Transverse colon (tissue), 4 donors: ENCODE measurements at regions not wholly inside any gene's neighbourhood (a gene's known extent, or its start where the extent isn't known, plus 50 kb on each side); places are given as distances from the start of the nearest gene placed in this dataset.

Experiments used
- DNase-seq: peaks from one replicate; pipeline ENCODE4 v3.0.0-alpha.2; 2019
- H3K27ac ChIP-seq, 4 donors: fragments of 200-600 bp; sonication (generic); 2 replicates each; pipeline ENCODE4 v1.5.1; 2016 to 2018; ENCODE audit warnings: inconsistent platforms in 4 of 4
- H3K27me3 ChIP-seq: fragments of 200-600 bp; sonication (generic); 2 replicates; pipeline ENCODE4 v1.5.1; 2017; ENCODE audit warnings: inconsistent platforms
- H3K36me3 ChIP-seq, 4 donors: fragments of 200-600 bp; sonication (generic); 2 replicates each; pipeline ENCODE4 v1.5.1; 2017 to 2019; ENCODE audit warnings: inconsistent platforms in 4 of 4
- H3K4me1 ChIP-seq, 4 donors: fragments of 200-600 bp; sonication (generic); 2 replicates each; pipeline ENCODE4 v1.5.1; 2017 to 2020; ENCODE audit warnings: inconsistent platforms in 4 of 4
- H3K4me3 ChIP-seq, 4 donors: fragments of 200-600 bp; sonication (generic); 1 replicate in 1 of 4; 2 replicates in 3 of 4; pipeline versions ENCODE4 v1.5.1 to v1.6.1; 2017 to 2019; ENCODE audit warnings: inconsistent platforms in 4 of 4
- H3K9me3 ChIP-seq, 2 donors: fragments of 200-600 bp; sonication (generic); 2 replicates each; pipeline ENCODE4 v1.5.1; 2017 to 2019; ENCODE audit warnings: inconsistent platforms in 2 of 2
- CTCF ChIP-seq, 5 experiments: fragments of 200-600 bp in 3 of 5; fragments of 450-650 bp in 2 of 5; sonication (generic) in 3 of 5; IDR thresholded peaks; 1 replicate in 2 of 5; 2 replicates in 3 of 5; pipeline ENCODE4 v1.5.1; 2016 to 2017; ENCODE audit warnings: antibody characterized with exemption in 5 of 5, inconsistent platforms in 3 of 5, mild to moderate bottlenecking in 2 of 5, moderate library complexity in 1 of 5
- EP300 ChIP-seq: sonication (generic); formaldehyde crosslinking; IDR thresholded peaks from one replicate; pipeline ENCODE4 v1.6.1; 2017; ENCODE audit warnings: antibody characterized with exemption, low read depth
- POLR2A ChIP-seq: fragments of 450-650 bp; IDR thresholded peaks from one replicate; pipeline ENCODE4 v1.6.1; 2016; ENCODE audit warnings: antibody characterized with exemption, mild to moderate bottlenecking, moderate library complexity
- POLR2AphosphoS5 ChIP-seq, 3 donors: sonication (generic); formaldehyde crosslinking; IDR thresholded peaks; one replicate each; pipeline ENCODE4 v1.6.1; 2016; ENCODE audit warnings: antibody characterized with exemption in 3 of 3
- WGBS, 2 donors: methylation state at CpG; one replicate each; pipeline ENCODE4 v1.1.5; 2018; ENCODE audit warnings: low coverage in 1 of 2; 5-methylcytosine and 5-hydroxymethylcytosine counted together
- in situ Hi-C, 4 donors: fragments of 200-750 bp; cut with MboI; loops; one replicate each; pipeline versions ENCODE4 v1.15.0 to v1.15.1; 2017; ENCODE audit warnings: low sequenced_read_pairs in 3 of 4, low pct_ligation_motif_present in 1 of 4, low pct_unique_long_range_greater_than_20kb in 1 of 4
- intact Hi-C: fragments of 100-400 bp; cut with DNase I; formaldehyde crosslinking; loops from one replicate; pipeline ENCODE4 v1.15.1; 2023; ENCODE audit warnings: low total_unique reads

GRCh38 chr11:34745195-34745594 lies 124.3 kb downstream of the EHF start:
- no peaks in the 10 kb centered on the region for H3K9me3 ChIP-seq
- intact Hi-C loops = no loop called here
- no peak overlapping the region for H3K27ac ChIP-seq
- no peaks in the 10 kb centered on the region for H3K27me3 ChIP-seq
- in situ Hi-C loops = no loop called here
- H3K4me3 ChIP-seq = no peak overlapping the region
- TF ChIP-seq POLR2AphosphoS5 (IDR thresholded peaks at IDR 0.05) = no peak
- TF ChIP-seq POLR2A = no peak
- TF ChIP-seq EP300 = no peak
- no peak for TF ChIP-seq CTCF (IDR thresholded peaks at IDR 0.05)
- H3K4me1 ChIP-seq = peaks cover 0 to 16% (median 4%) of the 10 kb centered on the region in 4 donors
- H3K36me3 ChIP-seq = no peaks in the 10 kb centered on the region
- WGBS, 2 donors = 57 to 72% methylated on average over 1 to 3 of the region's 3 CpGs
- DNase-seq = no peak

GRCh38 chr11:34744511-34744910 lies 123.6 kb downstream of the EHF start:
- no peak for DNase-seq
- no peaks in the 10 kb centered on the region for H3K27me3 ChIP-seq
- no peak overlapping the region for H3K27ac ChIP-seq
- peaks cover 0 to 10% (median 2%) of the 10 kb centered on the region in 4 donors for H3K4me1 ChIP-seq
- 88 to 100% methylated on average over 1 to 3 of the region's 3 CpGs for WGBS, 2 donors
- in situ Hi-C loops = no loop called here
- no peaks in the 10 kb centered on the region for H3K9me3 ChIP-seq
- intact Hi-C loops = no loop called here
- TF ChIP-seq POLR2A (no peak), CTCF (IDR thresholded peaks at IDR 0.05) (no peak), EP300 (no peak), POLR2AphosphoS5 (IDR thresholded peaks at IDR 0.05) (no peak)
- no peaks in the 10 kb centered on the region for H3K36me3 ChIP-seq
- H3K4me3 ChIP-seq = no peak overlapping the region

GRCh38 chr11:34738237-34738636 lies 117.3 kb downstream of the EHF start:
- peaks cover 0 to 6% of the 10 kb centered on the region in 2 donors for H3K9me3 ChIP-seq
- H3K4me1 ChIP-seq = no peaks in the 10 kb centered on the region
- intact Hi-C loops = no loop called here
- no peak for TF ChIP-seq CTCF (IDR thresholded peaks at IDR 0.05)
- TF ChIP-seq POLR2AphosphoS5 (IDR thresholded peaks at IDR 0.05) = no peak
- TF ChIP-seq EP300 = no peak
- TF ChIP-seq POLR2A = no peak
- in situ Hi-C loops = no loop called here
- no peak for DNase-seq
- no peaks in the 10 kb centered on the region for H3K36me3 ChIP-seq
- WGBS, 2 donors = 80 to 92% methylated on average over 1 to 4 of the region's 5 CpGs
- no peak overlapping the region for H3K27ac ChIP-seq
- H3K27me3 ChIP-seq = no peaks in the 10 kb centered on the region
- H3K4me3 ChIP-seq = no peak overlapping the region

- H3K4me1 ChIP-seq = peaks cover 0 to 3% (median 0%) of the 10 kb centered on the region in 4 donors
- no peaks in the 10 kb centered on the region for H3K27me3 ChIP-seq
- H3K36me3 ChIP-seq = no peaks in the 10 kb centered on the region
- no peak overlapping the region for H3K27ac ChIP-seq
- intact Hi-C loops = no loop called here
- 10 to 18% methylated on average over 1 of the region's 1 CpG for WGBS, 2 donors
- in situ Hi-C loops = no loop called here
- no peak overlapping the region for H3K4me3 ChIP-seq
- TF ChIP-seq POLR2A (no peak), CTCF (IDR thresholded peaks at IDR 0.05) (no peak), EP300 (no peak), POLR2AphosphoS5 (IDR thresholded peaks at IDR 0.05) (no peak)
- no peak for DNase-seq
- H3K9me3 ChIP-seq = no peaks in the 10 kb centered on the region
Measured at GRCh38 chr11:34732831-34733230, 111.9 kb downstream of the EHF start.
